ENCODE measurements at regions not wholly inside any gene's neighbourhood (a gene's known extent, or its start where the extent isn't known, plus 50 kb on each side); places are given as distances from the start of the nearest gene placed in this dataset.

GRCh38 chr6:145112711-145113148 lies 622.6 kb downstream of the EPM2A start:
- DNase-seq (ENCODE audit: low read depth), result no peak

GRCh38 chr6:145115638-145116037 lies 619.7 kb downstream of the EPM2A start:
- DNase-seq (ENCODE audit: low read depth), result no peak

GRCh38 chr6:145116591-145117178 lies 618.6 kb downstream of the EPM2A start:
- no peak for DNase-seq (ENCODE audit: low read depth)

GRCh38 chr6:145118224-145118623 lies 617.1 kb downstream of the EPM2A start:
- DNase-seq (ENCODE audit: low read depth), result no peak

- no peak for DNase-seq (ENCODE audit: low read depth)
Measured at GRCh38 chr6:145119081-145119480, 616.2 kb downstream of the EPM2A start.

GRCh38 chr6:145132709-145133108 lies 602.6 kb downstream of the EPM2A start:
- DNase-seq (ENCODE audit: low read depth), result no peak

- no peak for DNase-seq (ENCODE audit: low read depth)
Measured at GRCh38 chr6:145135702-145136101, 599.6 kb downstream of the EPM2A start.

GRCh38 chr6:145137425-145137824 lies 597.9 kb downstream of the EPM2A start:
- DNase-seq (ENCODE audit: low read depth), result no peak

GRCh38 chr6:145138469-145139139 lies 596.7 kb downstream of the EPM2A start:
- DNase-seq (ENCODE audit: low read depth), result no peak

- no peak for DNase-seq (ENCODE audit: low read depth)
Measured at GRCh38 chr6:145139140-145139850, 596.0 kb downstream of the EPM2A start.

GRCh38 chr6:145139895-145140294 lies 595.4 kb downstream of the EPM2A start:
- no peak for DNase-seq (ENCODE audit: low read depth)

- no peak for DNase-seq (ENCODE audit: low read depth)
Measured at GRCh38 chr6:145141572-145141971, 593.7 kb downstream of the EPM2A start.

GRCh38 chr6:145142958-145143357 lies 592.4 kb downstream of the EPM2A start:
- no peak for DNase-seq (ENCODE audit: low read depth)

- no peak for DNase-seq (ENCODE audit: low read depth)
Measured at GRCh38 chr6:145143379-145143778, 591.9 kb downstream of the EPM2A start.

- no peak for DNase-seq (ENCODE audit: low read depth)
Measured at GRCh38 chr6:145147559-145147958, 587.8 kb downstream of the EPM2A start.

GRCh38 chr6:145147981-145148749 lies 587.2 kb downstream of the EPM2A start:
- no peak for DNase-seq (ENCODE audit: low read depth)

- DNase-seq (ENCODE audit: low read depth), result no peak
Measured at GRCh38 chr6:145148776-145149175, 586.5 kb downstream of the EPM2A start.

GRCh38 chr6:145151624-145152023 lies 583.7 kb downstream of the EPM2A start:
- DNase-seq (ENCODE audit: low read depth), result no peak

- no peak for DNase-seq (ENCODE audit: low read depth)
Measured at GRCh38 chr6:145153495-145153894, 581.8 kb downstream of the EPM2A start.

- no peak for DNase-seq (ENCODE audit: low read depth)
Measured at GRCh38 chr6:145155411-145155810, 579.9 kb downstream of the EPM2A start.

- DNase-seq (ENCODE audit: low read depth), result no peak
Measured at GRCh38 chr6:145155873-145156782, 579.2 kb downstream of the EPM2A start.
